Hepatocyte (in vitro differentiated cells): ENCODE measurements at regions not wholly inside any gene's neighbourhood (a gene's known extent, or its start where the extent isn't known, plus 50 kb on each side); places are given as distances from the start of the nearest gene placed in this dataset.

Source experiments
- DNase-seq: peaks from one replicate; pipeline ENCODE4 v3.0.0-alpha.2; 2016; ENCODE audit warnings: low spot score
- H2AFZ ChIP-seq: fragments of 200-600 bp; sonication (generic); 2 replicates; pipeline ENCODE4 v1.6.0; 2016; ENCODE audit warnings: antibody characterized with exemption, mild to moderate bottlenecking
- H3K27ac ChIP-seq: fragments of 200-600 bp; sonication (generic); 2 replicates; pipeline ENCODE4 v1.5.1; 2016; ENCODE audit warnings: mild to moderate bottlenecking
- H3K27me3 ChIP-seq: fragments of 200-600 bp; sonication (generic); 2 replicates; pipeline ENCODE4 v1.6.1; 2016
- H3K36me3 ChIP-seq: fragments of 200-600 bp; sonication (generic); replicated peaks from 2 replicates; pipeline ENCODE4 v1.5.1; 2016; ENCODE audit warnings: low read depth; ENCODE audit not compliant: insufficient read depth
- H3K4me1 ChIP-seq: fragments of 200-600 bp; sonication (generic); 2 replicates; pipeline ENCODE4 v1.5.1; 2016; ENCODE audit warnings: mild to moderate bottlenecking, moderate library complexity; ENCODE audit not compliant: insufficient read depth
- H3K4me2 ChIP-seq: fragments of 200-600 bp; sonication (generic); 2 replicates; pipeline ENCODE4 v1.6.0; 2016
- H3K4me3 ChIP-seq: fragments of 200-600 bp; sonication (generic); 2 replicates; pipeline ENCODE4 v1.5.1; 2016; ENCODE audit warnings: mild to moderate bottlenecking
- H3K79me2 ChIP-seq: fragments of 200-600 bp; sonication (generic); 2 replicates; pipeline ENCODE4 v1.6.0; 2017; ENCODE audit warnings: mild to moderate bottlenecking
- H3K9me2 ChIP-seq: fragments of 200-600 bp; sonication (generic); replicated peaks from 2 replicates; pipeline ENCODE4 v1.6.0; 2017; ENCODE audit warnings: mild to moderate bottlenecking; ENCODE audit not compliant: insufficient read depth
- H3K9me3 ChIP-seq: fragments of 200-600 bp; sonication (generic); 2 replicates; pipeline ENCODE4 v1.5.1; 2016; ENCODE audit warnings: low read depth, mild to moderate bottlenecking
- H4K20me1 ChIP-seq: fragments of 200-600 bp; sonication (generic); 2 replicates; pipeline ENCODE4 v1.6.0; 2016; ENCODE audit warnings: mild to moderate bottlenecking; ENCODE audit not compliant: insufficient read depth, poor library complexity, severe bottlenecking
- CTCF ChIP-seq: fragments of 200-600 bp; sonication (generic); IDR thresholded peaks from 2 replicates; pipeline ENCODE4 v1.5.1; 2016; ENCODE audit warnings: antibody characterized with exemption, mild to moderate bottlenecking; ENCODE audit not compliant: poor library complexity
- EZH2 ChIP-seq: fragments of 200-600 bp; sonication (generic); IDR thresholded peaks from 2 replicates; pipeline ENCODE4 v1.6.1; 2016; ENCODE audit warnings: antibody characterized with exemption, mild to moderate bottlenecking, borderline replicate concordance
- EZH2phosphoT487 ChIP-seq: fragments of 200-600 bp; sonication (generic); IDR thresholded peaks from one replicate; pipeline ENCODE4 v1.6.1; 2018; ENCODE audit warnings: antibody characterized with exemption, mild to moderate bottlenecking, low read depth, moderate library complexity; ENCODE audit not compliant: unreplicated experiment, severe bottlenecking
- WGBS: methylation state at CpG from one replicate; pipeline ENCODE4 v1.1.6; 2016; ENCODE audit warnings: low lambda C conversion rate; ENCODE audit errors: missing lambda C conversion rate; 5-methylcytosine and 5-hydroxymethylcytosine counted together

DNA sequence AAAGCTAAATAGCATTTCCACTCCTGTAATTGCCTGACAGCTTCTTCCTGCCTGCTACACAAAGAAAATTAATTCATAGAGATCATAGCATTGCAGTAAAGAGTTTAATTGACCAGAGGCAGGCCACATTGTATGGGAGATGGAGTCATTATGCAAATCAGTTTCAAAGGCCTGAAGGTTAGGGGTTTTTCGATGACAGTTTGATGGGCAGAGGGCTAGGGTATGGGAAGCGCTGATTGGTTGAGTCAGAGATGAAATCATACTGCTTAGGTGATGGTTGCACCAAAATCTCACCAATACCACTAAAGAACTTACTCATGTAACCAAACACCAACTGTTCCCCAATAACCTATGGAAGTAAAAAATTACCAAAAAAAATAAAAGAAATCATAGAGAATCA, 599.0 kb downstream of the NUP35 start:
- no peak overlapping the region for H3K4me3 ChIP-seq
- H3K27me3 ChIP-seq: no peaks in the 10 kb centered on the region
- no peaks in the 10 kb centered on the region for H3K36me3 ChIP-seq
- no peaks in the 10 kb centered on the region for H3K79me2 ChIP-seq
- TF ChIP-seq EZH2 (no peak), EZH2phosphoT487 (no peak), CTCF (no peak)
- H3K9me3 ChIP-seq: no peaks in the 10 kb centered on the region
- no peak overlapping the region for H3K27ac ChIP-seq
- no peaks in the 10 kb centered on the region for H4K20me1 ChIP-seq
- DNase-seq: no peak
- WGBS: 97% methylated on average over 2 of the region's 2 CpGs
- H2AFZ ChIP-seq: no peak overlapping the region
- H3K4me2 ChIP-seq: no peak overlapping the region
- no peaks in the 10 kb centered on the region for H3K4me1 ChIP-seq
- no peaks in the 10 kb centered on the region for H3K9me2 ChIP-seq

DNA sequence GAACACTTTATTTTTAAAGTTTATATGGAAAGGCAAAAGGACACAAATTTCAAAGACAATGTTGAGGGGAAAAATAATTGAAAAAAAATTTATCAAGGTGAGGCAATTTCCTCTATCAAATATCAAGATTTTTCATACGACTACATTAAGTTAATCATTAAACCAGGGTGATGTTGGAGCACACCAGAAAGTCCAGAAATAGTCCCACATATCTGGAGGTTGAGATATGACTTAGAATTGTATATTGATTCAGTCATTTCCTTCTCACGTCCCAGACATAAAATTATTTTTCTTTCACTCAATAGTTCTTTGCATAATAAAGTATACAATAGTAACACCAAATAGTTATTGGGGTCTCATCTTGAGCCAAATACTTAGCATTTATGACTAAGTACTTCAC, 605.1 kb downstream of the NUP35 start:
- H4K20me1 ChIP-seq: no peaks in the 10 kb centered on the region
- no peaks in the 10 kb centered on the region for H3K4me1 ChIP-seq
- H3K9me3 ChIP-seq: no peaks in the 10 kb centered on the region
- H2AFZ ChIP-seq: no peak overlapping the region
- H3K9me2 ChIP-seq: no peaks in the 10 kb centered on the region
- H3K27me3 ChIP-seq: no peaks in the 10 kb centered on the region
- H3K27ac ChIP-seq: no peak overlapping the region
- 75% methylated on average over 2 of the region's 2 CpGs for WGBS
- H3K36me3 ChIP-seq: no peaks in the 10 kb centered on the region
- TF ChIP-seq EZH2: no peak
- no peak for TF ChIP-seq CTCF
- no peak for TF ChIP-seq EZH2phosphoT487
- DNase-seq: no peak
- no peaks in the 10 kb centered on the region for H3K79me2 ChIP-seq
- H3K4me3 ChIP-seq: no peak overlapping the region
- H3K4me2 ChIP-seq: no peak overlapping the region

DNA sequence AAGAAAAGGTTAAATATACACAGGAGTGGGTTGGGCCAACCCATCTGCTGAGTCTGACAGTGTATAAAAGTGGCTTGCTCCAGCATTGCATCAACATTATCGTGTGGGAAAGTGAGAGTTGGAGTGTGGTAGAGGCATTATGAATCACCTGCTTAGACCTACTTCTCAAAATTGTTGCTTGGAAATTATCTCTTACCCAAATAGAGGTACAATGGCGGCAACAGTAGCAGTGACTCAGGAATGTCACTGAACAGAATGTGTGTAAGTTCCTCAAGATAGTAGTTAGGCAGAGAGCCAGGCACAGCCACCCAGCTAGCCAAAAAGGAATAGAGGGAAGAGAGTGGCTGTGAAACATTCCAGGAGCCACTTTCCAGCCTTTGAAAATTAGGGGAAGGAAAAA, 616.0 kb downstream of the NUP35 start:
- no peak overlapping the region for H2AFZ ChIP-seq
- no peak for DNase-seq
- H3K27ac ChIP-seq: no peak overlapping the region
- H3K4me3 ChIP-seq: no peak overlapping the region
- 76% methylated on average over 2 of the region's 2 CpGs for WGBS
- no peaks in the 10 kb centered on the region for H4K20me1 ChIP-seq
- H3K27me3 ChIP-seq: no peaks in the 10 kb centered on the region
- TF ChIP-seq EZH2 (no peak), CTCF (no peak), EZH2phosphoT487 (no peak)
- H3K79me2 ChIP-seq: no peaks in the 10 kb centered on the region
- no peak overlapping the region for H3K4me2 ChIP-seq
- no peaks in the 10 kb centered on the region for H3K9me2 ChIP-seq
- H3K4me1 ChIP-seq: no peaks in the 10 kb centered on the region
- H3K9me3 ChIP-seq: no peaks in the 10 kb centered on the region
- no peaks in the 10 kb centered on the region for H3K36me3 ChIP-seq

DNA sequence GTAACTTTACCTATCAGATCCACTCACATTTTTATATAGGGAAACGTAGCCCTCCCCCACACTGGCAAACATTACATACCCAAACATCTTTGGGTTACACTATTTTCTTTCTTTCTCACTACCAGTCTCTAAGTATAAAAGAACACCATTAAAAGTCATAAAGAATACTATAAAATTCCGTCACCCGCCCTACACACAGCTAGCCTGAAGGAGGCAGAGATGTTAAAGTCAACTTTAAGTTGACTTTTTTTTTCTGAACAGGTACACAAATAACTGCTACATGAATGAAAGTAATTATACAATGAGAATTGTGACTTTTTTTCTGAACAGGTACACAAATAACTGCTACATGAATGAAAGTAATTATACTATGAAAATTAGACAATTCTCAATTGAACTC, 628.3 kb downstream of the NUP35 start:
- H3K4me3 ChIP-seq: no peak overlapping the region
- H3K36me3 ChIP-seq: no peaks in the 10 kb centered on the region
- H3K4me1 ChIP-seq: no peaks in the 10 kb centered on the region
- no peak overlapping the region for H2AFZ ChIP-seq
- no peak for DNase-seq
- whole genome bisulfite sequencing: 80% methylated on average over 3 of the region's 3 CpGs
- H3K9me2 ChIP-seq: no peaks in the 10 kb centered on the region
- no peak for TF ChIP-seq EZH2
- no peak for TF ChIP-seq CTCF
- no peak for TF ChIP-seq EZH2phosphoT487
- H3K79me2 ChIP-seq: no peaks in the 10 kb centered on the region
- H3K9me3 ChIP-seq: no peaks in the 10 kb centered on the region
- H3K4me2 ChIP-seq: no peak overlapping the region
- H3K27me3 ChIP-seq: no peaks in the 10 kb centered on the region
- H4K20me1 ChIP-seq: no peaks in the 10 kb centered on the region
- no peak overlapping the region for H3K27ac ChIP-seq
